ENCODE measurements at regions not wholly inside any gene's neighbourhood (a gene's known extent, or its start where the extent isn't known, plus 50 kb on each side); places are given as distances from the start of the nearest gene placed in this dataset.
"Not testable (repeated sequence)": the region's sequence is repeated elsewhere in the genome, so short reads cannot be mapped to it uniquely, and the experiment has no call there.

- DNase-seq (ENCODE audit: low read depth, low spot score): no peak
Measured at GRCh38 chr1:203401199-203401877, 50.4 kb upstream of the FMOD start.

- no peak for DNase-seq (ENCODE audit: low read depth, low spot score)
Measured at GRCh38 chr1:203402152-203402551, 51.2 kb upstream of the FMOD start.

- DNase-seq (ENCODE audit: low read depth, low spot score): peak; percentile 13
Measured at GRCh38 chr1:203402629-203403337, 51.9 kb upstream of the FMOD start.

- DNase-seq (ENCODE audit: low read depth, low spot score): no peak
Measured at GRCh38 chr1:203403586-203403985, 52.7 kb upstream of the FMOD start.

GRCh38 chr1:203404546-203404945 is 53.6 kb upstream of the FMOD start:
- no peak for DNase-seq (ENCODE audit: low read depth, low spot score)

- DNase-seq (ENCODE audit: low read depth, low spot score): no peak
Measured at GRCh38 chr1:203405703-203406438, 54.9 kb upstream of the FMOD start.

- no peak for DNase-seq (ENCODE audit: low read depth, low spot score)
Measured at GRCh38 chr1:203406446-203407045, 55.6 kb upstream of the FMOD start.

- DNase-seq (ENCODE audit: low read depth, low spot score): no peak
Measured at GRCh38 chr1:203407296-203407695, 56.4 kb upstream of the FMOD start.

- DNase-seq (ENCODE audit: low read depth, low spot score): no peak
Measured at GRCh38 chr1:203408486-203409481, 57.9 kb upstream of the FMOD start.

- no peak for DNase-seq (ENCODE audit: low read depth, low spot score)
Measured at GRCh38 chr1:203410182-203410900, 59.4 kb upstream of the FMOD start.

GRCh38 chr1:203411431-203411830 is 60.5 kb upstream of the FMOD start:
- DNase-seq (ENCODE audit: low read depth, low spot score): not testable (repeated sequence)

- no peak for DNase-seq (ENCODE audit: low read depth, low spot score)
Measured at GRCh38 chr1:203419558-203419957, 56.0 kb upstream of the PRELP start.

- no peak for DNase-seq (ENCODE audit: low read depth, low spot score)
Measured at GRCh38 chr1:203420263-203420662, 55.3 kb upstream of the PRELP start.

GRCh38 chr1:203421246-203421645 is 54.4 kb upstream of the PRELP start:
- no peak for DNase-seq (ENCODE audit: low read depth, low spot score)

GRCh38 chr1:203422116-203422515 is 53.5 kb upstream of the PRELP start:
- no peak for DNase-seq (ENCODE audit: low read depth, low spot score)

- no peak for DNase-seq (ENCODE audit: low read depth, low spot score)
Measured at GRCh38 chr1:203422656-203423055, 53.0 kb upstream of the PRELP start.

GRCh38 chr1:203424285-203424684 is 51.3 kb upstream of the PRELP start:
- DNase-seq (ENCODE audit: low read depth, low spot score): no peak

- DNase-seq (ENCODE audit: low read depth, low spot score): no peak
Measured at GRCh38 chr1:203424861-203425662, 50.5 kb upstream of the PRELP start.

GRCh38 chr1:203425663-203425975 is 50.0 kb upstream of the PRELP start:
- DNase-seq (ENCODE audit: low read depth, low spot score): no peak

Data from brain pericyte (primary cell).